Body of pancreas (tissue), 4 donors: ENCODE measurements at regions not wholly inside any gene's neighbourhood (a gene's known extent, or its start where the extent isn't known, plus 50 kb on each side); places are given as distances from the start of the nearest gene placed in this dataset.

ENCODE experiments used
- ATAC-seq: fragments of 150-250 bp; one replicate; pipeline ENCODE4 v1.9.1; 2016
- DNase-seq, 4 donors: peaks; one replicate each; pipeline ENCODE4 v3.0.0-alpha.2; 2019
- H3K27ac ChIP-seq, 4 donors: fragments of 200-600 bp; sonication (generic); 1 replicate in 3 of 4; 2 replicates in 1 of 4; pipeline versions ENCODE4 v1.5.1 to v1.6.1; 2016 to 2019; ENCODE audit warnings: mild to moderate bottlenecking in 1 of 4, mixed read lengths in 1 of 4, moderate library complexity in 1 of 4
- H3K27me3 ChIP-seq, 2 donors: fragments of 200-600 bp; sonication (generic); one replicate each; pipeline ENCODE4 v1.6.0; 2016; ENCODE audit warnings: mild to moderate bottlenecking in 1 of 2
- H3K36me3 ChIP-seq, 2 donors: fragments of 200-600 bp; sonication (generic); replicated peaks in 1 of 2; 2 replicates each; pipeline ENCODE4 v1.5.1; 2016; ENCODE audit warnings: low read depth in 2 of 2; ENCODE audit not compliant: insufficient read depth in 1 of 2
- H3K4me1 ChIP-seq: fragments of 200-600 bp; sonication (generic); one replicate; pipeline ENCODE4 v1.6.0; 2016
- H3K4me3 ChIP-seq, 2 donors: fragments of 200-600 bp; sonication (generic); 1 replicate in 1 of 2; 2 replicates in 1 of 2; pipeline ENCODE4 v1.5.1; 2016 to 2019
- H3K9me3 ChIP-seq, 3 donors: fragments of 200-600 bp; sonication (generic); 1 replicate in 2 of 3; 2 replicates in 1 of 3; pipeline ENCODE4 v1.5.1; 2016
- CTCF ChIP-seq, 7 experiments: fragments of 450-650 bp in 4 of 7; fragments of 200-600 bp in 3 of 7; sonication (generic) in 3 of 7; IDR thresholded peaks; one replicate each; pipeline ENCODE4 v1.5.1; 2016 to 2019; ENCODE audit warnings: antibody characterized with exemption in 7 of 7
- POLR2A ChIP-seq, 3 donors: fragments of 450-650 bp; IDR thresholded peaks; one replicate each; pipeline ENCODE4 v1.6.1; 2016; ENCODE audit warnings: antibody characterized with exemption in 3 of 3, mild to moderate bottlenecking in 2 of 3
- WGBS, 2 donors: methylation state at CpG; one replicate each; pipeline ENCODE4 v1.1.5; 2017; 5-methylcytosine and 5-hydroxymethylcytosine counted together
- intact Hi-C: fragments of 100-400 bp; cut with DNase I; formaldehyde crosslinking; loops from one replicate; pipeline ENCODE4 v1.15.1; 2023

- no peak for TF ChIP-seq POLR2A (IDR thresholded peaks at IDR 0.05)
- no peak for TF ChIP-seq CTCF (IDR thresholded peaks at IDR 0.05)
- Histone ChIP-seq H3K27me3 (no peaks in the 10 kb centered on the region), H3K4me3 (no peak overlapping the region), H3K4me1 (no peaks in the 10 kb centered on the region), H3K9me3 (no peaks in the 10 kb centered on the region), H3K36me3 (no peaks in the 10 kb centered on the region), H3K27ac (no peak overlapping the region)
- WGBS, 2 donors: 52 to 57% methylated on average over 1 of the region's 1 CpG
- ATAC-seq: no peak
- intact Hi-C loops: no loop called here
- DNase-seq: no peak
These were observed 376.4 kb upstream of the ZEB2 start for GRCh38 chr2:144896341-144896740.

- intact Hi-C loops: no loop called here
- no peak overlapping the region for H3K4me3 ChIP-seq
- no peaks in the 10 kb centered on the region for H3K9me3 ChIP-seq
- TF ChIP-seq POLR2A (IDR thresholded peaks at IDR 0.05) (no peak), CTCF (IDR thresholded peaks at IDR 0.05) (no peak)
- DNase-seq: no peak
- H3K4me1 ChIP-seq: no peaks in the 10 kb centered on the region
- H3K27ac ChIP-seq: no peak overlapping the region
- H3K36me3 ChIP-seq: no peaks in the 10 kb centered on the region
- no peaks in the 10 kb centered on the region for H3K27me3 ChIP-seq
- ATAC-seq: no peak
- 70 to 75% methylated on average over 8 of the region's 8 CpGs for WGBS, 2 donors
These were observed 375.0 kb upstream of the ZEB2 start for GRCh38 chr2:144894612-144895599.

GRCh38 chr2:144893464-144893863, 373.5 kb upstream of the ZEB2 start:
- Histone ChIP-seq H3K27me3 (no peaks in the 10 kb centered on the region), H3K27ac (no peak overlapping the region), H3K36me3 (no peaks in the 10 kb centered on the region), H3K4me3 (no peak overlapping the region), H3K4me1 (no peaks in the 10 kb centered on the region), H3K9me3 (no peaks in the 10 kb centered on the region)
- no peak for TF ChIP-seq POLR2A (IDR thresholded peaks at IDR 0.05)
- TF ChIP-seq CTCF (IDR thresholded peaks at IDR 0.05): no peak
- no peak for ATAC-seq
- intact Hi-C loops: no loop called here
- 71 to 82% methylated on average over 4 of the region's 4 CpGs for WGBS, 2 donors
- no peak for DNase-seq

GRCh38 chr2:144890828-144891227, 370.9 kb upstream of the ZEB2 start:
- no peaks in the 10 kb centered on the region for H3K4me1 ChIP-seq
- 14 to 19% methylated on average over 1 of the region's 1 CpG for WGBS, 2 donors
- ATAC-seq (no peak), DNase-seq (no peak)
- H3K4me3 ChIP-seq: no peak overlapping the region
- TF ChIP-seq POLR2A (IDR thresholded peaks at IDR 0.05) (no peak), CTCF (IDR thresholded peaks at IDR 0.05) (peak in 1 of 7 experiments; percentile 8)
- H3K27ac ChIP-seq: no peak overlapping the region
- H3K27me3 ChIP-seq: no peaks in the 10 kb centered on the region
- no peaks in the 10 kb centered on the region for H3K36me3 ChIP-seq
- intact Hi-C loops: no loop called here
- H3K9me3 ChIP-seq: no peaks in the 10 kb centered on the region

- Histone ChIP-seq H3K4me1 (no peaks in the 10 kb centered on the region), H3K27me3 (no peaks in the 10 kb centered on the region), H3K36me3 (no peaks in the 10 kb centered on the region), H3K4me3 (no peak overlapping the region), H3K9me3 (no peaks in the 10 kb centered on the region), H3K27ac (no peak overlapping the region)
- WGBS, 2 donors: 79 to 89% methylated on average over 5 of the region's 5 CpGs
- DNase-seq (no peak), ATAC-seq (no peak)
- intact Hi-C loops: no loop called here
- TF ChIP-seq POLR2A (IDR thresholded peaks at IDR 0.05) (no peak), CTCF (IDR thresholded peaks at IDR 0.05) (no peak)
These were observed 369.4 kb upstream of the ZEB2 start for GRCh38 chr2:144889348-144889747.
